Body of pancreas (tissue), 4 donors: ENCODE measurements at regions not wholly inside any gene's neighbourhood (a gene's known extent, or its start where the extent isn't known, plus 50 kb on each side); places are given as distances from the start of the nearest gene placed in this dataset.

Source experiments
- ATAC-seq: fragments of 150-250 bp; one replicate; pipeline ENCODE4 v1.9.1; 2016
- DNase-seq, 4 donors: peaks; one replicate each; pipeline ENCODE4 v3.0.0-alpha.2; 2019
- H3K27ac ChIP-seq, 4 donors: fragments of 200-600 bp; sonication (generic); 1 replicate in 3 of 4; 2 replicates in 1 of 4; pipeline versions ENCODE4 v1.5.1 to v1.6.1; 2016 to 2019; ENCODE audit warnings: mild to moderate bottlenecking in 1 of 4, mixed read lengths in 1 of 4, moderate library complexity in 1 of 4
- H3K27me3 ChIP-seq, 2 donors: fragments of 200-600 bp; sonication (generic); one replicate each; pipeline ENCODE4 v1.6.0; 2016; ENCODE audit warnings: mild to moderate bottlenecking in 1 of 2
- H3K36me3 ChIP-seq, 2 donors: fragments of 200-600 bp; sonication (generic); replicated peaks in 1 of 2; 2 replicates each; pipeline ENCODE4 v1.5.1; 2016; ENCODE audit warnings: low read depth in 2 of 2; ENCODE audit not compliant: insufficient read depth in 1 of 2
- H3K4me1 ChIP-seq: fragments of 200-600 bp; sonication (generic); one replicate; pipeline ENCODE4 v1.6.0; 2016
- H3K4me3 ChIP-seq, 2 donors: fragments of 200-600 bp; sonication (generic); 1 replicate in 1 of 2; 2 replicates in 1 of 2; pipeline ENCODE4 v1.5.1; 2016 to 2019
- H3K9me3 ChIP-seq, 3 donors: fragments of 200-600 bp; sonication (generic); 1 replicate in 2 of 3; 2 replicates in 1 of 3; pipeline ENCODE4 v1.5.1; 2016
- CTCF ChIP-seq, 7 experiments: fragments of 450-650 bp in 4 of 7; fragments of 200-600 bp in 3 of 7; sonication (generic) in 3 of 7; IDR thresholded peaks; one replicate each; pipeline ENCODE4 v1.5.1; 2016 to 2019; ENCODE audit warnings: antibody characterized with exemption in 7 of 7
- POLR2A ChIP-seq, 3 donors: fragments of 450-650 bp; IDR thresholded peaks; one replicate each; pipeline ENCODE4 v1.6.1; 2016; ENCODE audit warnings: antibody characterized with exemption in 3 of 3, mild to moderate bottlenecking in 2 of 3
- WGBS, 2 donors: methylation state at CpG; one replicate each; pipeline ENCODE4 v1.1.5; 2017; 5-methylcytosine and 5-hydroxymethylcytosine counted together
- intact Hi-C: fragments of 100-400 bp; cut with DNase I; formaldehyde crosslinking; loops from one replicate; pipeline ENCODE4 v1.15.1; 2023

DNA sequence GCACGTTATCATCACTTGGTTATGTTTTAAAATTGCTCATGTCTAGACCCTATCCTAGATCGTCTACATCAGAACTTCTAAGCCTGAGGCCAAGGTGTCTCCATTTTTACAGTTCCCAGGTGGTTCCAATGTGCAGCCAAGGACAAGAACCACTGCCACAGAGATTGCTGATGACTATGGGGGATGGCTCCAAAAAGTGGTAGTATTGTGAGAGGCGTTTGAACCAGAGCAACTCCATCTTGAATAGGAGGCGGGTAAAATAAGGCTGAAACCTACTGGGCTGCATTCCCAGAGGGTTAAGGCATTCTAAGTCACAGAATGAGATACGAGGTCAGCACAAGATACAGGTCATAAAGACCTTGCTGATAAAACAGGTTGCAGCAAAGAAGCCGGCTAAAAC is 195.6 kb upstream of the FOXN2 start:
- WGBS, 2 donors = 62 to 72% methylated on average over 6 of the region's 6 CpGs
- ATAC-seq = no peak
- TF ChIP-seq POLR2A (IDR thresholded peaks at IDR 0.05) = no peak
- TF ChIP-seq CTCF (IDR thresholded peaks at IDR 0.05) = no peak

DNA sequence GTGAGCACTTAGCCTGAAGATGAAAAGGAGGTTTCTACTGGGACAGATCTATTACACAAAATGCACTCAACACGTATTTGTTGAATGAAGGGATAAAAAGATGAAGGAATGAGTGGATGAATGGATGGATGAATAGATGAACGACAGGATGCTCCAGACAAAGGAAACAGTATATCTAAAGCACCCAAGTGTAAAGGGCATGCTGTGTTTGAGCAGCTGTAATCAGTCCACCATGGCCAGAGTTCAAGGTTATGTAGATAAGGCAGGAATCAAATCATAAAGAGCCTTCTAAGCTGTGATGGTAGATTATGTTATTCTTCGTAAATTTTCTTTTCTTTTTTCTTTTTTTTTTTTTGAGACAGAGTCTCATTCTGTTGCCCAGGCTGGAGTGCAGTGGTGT is 194.4 kb upstream of the FOXN2 start:
- WGBS, 2 donors = 22 to 30% methylated on average over 3 of the region's 3 CpGs
- no peak overlapping the region for H3K27ac ChIP-seq
- ATAC-seq = no peak
- DNase-seq = no peak
- no peak overlapping the region for H3K4me3 ChIP-seq
- intact Hi-C loops = no loop called here
- H3K4me1 ChIP-seq = no peaks in the 10 kb centered on the region
- TF ChIP-seq CTCF (IDR thresholded peaks at IDR 0.05) = no peak
- no peaks in the 10 kb centered on the region for H3K27me3 ChIP-seq
- no peaks in the 10 kb centered on the region for H3K9me3 ChIP-seq
- H3K36me3 ChIP-seq = no peaks in the 10 kb centered on the region

More for the DNA sequence above, 195.6 kb upstream of the FOXN2 start:
- Histone ChIP-seq H3K4me3 (no peak overlapping the region), H3K4me1 (no peaks in the 10 kb centered on the region), H3K9me3 (no peaks in the 10 kb centered on the region), H3K27ac (no peak overlapping the region), H3K36me3 (no peaks in the 10 kb centered on the region), H3K27me3 (no peaks in the 10 kb centered on the region)
- intact Hi-C loops = loop anchor here (5.0 kb wide), 1 partner anchor 298 kb away; no protein-coding TSS in a partner anchor
- DNase-seq = no peak

GRCh38 chr2:48120759-48121242 is 193.7 kb upstream of the FOXN2 start:
- WGBS, 2 donors = 33 to 37% methylated on average over 1 of the region's 1 CpG
- TF ChIP-seq POLR2A (IDR thresholded peaks at IDR 0.05) (no peak), CTCF (IDR thresholded peaks at IDR 0.05) (no peak)
- Histone ChIP-seq H3K27ac (no peak overlapping the region), H3K36me3 (no peaks in the 10 kb centered on the region), H3K27me3 (no peaks in the 10 kb centered on the region), H3K9me3 (no peaks in the 10 kb centered on the region), H3K4me1 (no peaks in the 10 kb centered on the region), H3K4me3 (no peak overlapping the region)
- intact Hi-C loops = no loop called here
- no peak for ATAC-seq
- DNase-seq = peak in 1 of 4 donors; percentile 39

DNA sequence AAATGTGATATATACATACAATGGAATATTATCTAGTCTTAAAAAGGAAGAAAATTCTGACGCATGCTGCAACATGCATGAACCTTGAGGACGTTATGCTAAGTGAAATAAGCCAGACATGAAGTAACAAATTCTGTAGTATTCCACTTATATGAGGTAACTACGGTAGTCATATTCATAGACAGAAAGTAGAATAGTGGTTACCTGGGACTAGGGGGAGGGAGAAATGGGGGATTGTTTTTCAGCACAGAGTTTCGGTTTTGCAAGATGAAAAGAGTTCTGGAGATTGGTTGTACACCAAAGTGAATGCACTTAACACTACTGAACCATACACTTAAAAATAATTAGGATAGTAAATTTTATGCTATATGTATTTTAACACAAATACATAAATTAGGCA is 192.3 kb upstream of the FOXN2 start:
- H3K4me3 ChIP-seq = no peak overlapping the region
- no peaks in the 10 kb centered on the region for H3K9me3 ChIP-seq
- ATAC-seq (no peak), DNase-seq (no peak)
- intact Hi-C loops = no loop called here
- no peak overlapping the region for H3K27ac ChIP-seq
- WGBS, 2 donors = 78 to 80% methylated on average over 4 of the region's 4 CpGs
- no peaks in the 10 kb centered on the region for H3K4me1 ChIP-seq
- no peaks in the 10 kb centered on the region for H3K36me3 ChIP-seq
- TF ChIP-seq CTCF (IDR thresholded peaks at IDR 0.05) (no peak), POLR2A (IDR thresholded peaks at IDR 0.05) (no peak)
- no peaks in the 10 kb centered on the region for H3K27me3 ChIP-seq

DNA sequence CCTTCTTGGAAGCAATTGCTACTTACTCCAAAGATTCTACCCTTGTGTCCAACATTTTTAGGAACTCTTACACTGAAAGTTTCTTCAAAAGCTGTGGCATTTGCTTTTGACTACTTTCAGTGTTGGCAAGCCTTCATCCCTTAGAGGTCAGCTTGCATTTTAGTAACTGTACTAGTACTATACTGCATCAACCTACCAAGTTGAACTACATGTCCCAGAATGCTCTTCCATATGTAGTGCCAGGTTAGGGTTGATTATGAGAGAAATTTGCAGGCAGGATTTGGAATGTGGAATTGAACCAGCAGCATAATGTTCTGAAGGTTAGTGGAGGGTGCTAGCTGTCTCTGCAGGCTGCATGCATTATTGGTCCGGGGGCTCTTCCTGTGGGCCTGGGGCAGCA is 189.9 kb upstream of the FOXN2 start:
- Histone ChIP-seq H3K4me3 (no peak overlapping the region), H3K36me3 (no peaks in the 10 kb centered on the region), H3K9me3 (no peaks in the 10 kb centered on the region), H3K27ac (no peak overlapping the region), H3K27me3 (no peaks in the 10 kb centered on the region), H3K4me1 (no peaks in the 10 kb centered on the region)
- ATAC-seq = no peak
- WGBS, 2 donors = 60 to 75% methylated on average over 1 of the region's 1 CpG
- no peak for DNase-seq
- TF ChIP-seq CTCF (IDR thresholded peaks at IDR 0.05) (no peak), POLR2A (IDR thresholded peaks at IDR 0.05) (no peak)
- intact Hi-C loops = no loop called here
